ENCODE measurements at regions not wholly inside any gene's neighbourhood (a gene's known extent, or its start where the extent isn't known, plus 50 kb on each side); places are given as distances from the start of the nearest gene placed in this dataset.

DNA sequence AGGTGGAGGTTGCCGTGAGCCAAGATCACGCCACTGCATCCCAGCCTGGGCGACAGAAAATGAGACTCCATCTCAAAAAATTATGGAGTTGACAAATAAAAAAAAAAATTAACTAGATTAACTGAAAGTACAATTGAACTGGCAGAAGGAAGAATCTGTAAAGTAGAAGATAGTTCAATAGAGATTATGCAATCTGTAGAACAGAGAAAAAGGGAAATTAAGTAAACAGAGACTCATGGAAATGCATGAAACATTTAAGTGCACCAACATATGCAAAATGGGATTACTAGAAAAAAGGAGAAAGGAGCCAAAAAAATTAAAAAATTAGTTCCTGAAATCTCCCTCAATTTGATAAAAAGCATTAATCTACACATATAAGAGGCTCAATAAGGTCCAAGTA lies 188.8 kb upstream of the KHDRBS2 start:
- DNase-seq, result no peak

DNA sequence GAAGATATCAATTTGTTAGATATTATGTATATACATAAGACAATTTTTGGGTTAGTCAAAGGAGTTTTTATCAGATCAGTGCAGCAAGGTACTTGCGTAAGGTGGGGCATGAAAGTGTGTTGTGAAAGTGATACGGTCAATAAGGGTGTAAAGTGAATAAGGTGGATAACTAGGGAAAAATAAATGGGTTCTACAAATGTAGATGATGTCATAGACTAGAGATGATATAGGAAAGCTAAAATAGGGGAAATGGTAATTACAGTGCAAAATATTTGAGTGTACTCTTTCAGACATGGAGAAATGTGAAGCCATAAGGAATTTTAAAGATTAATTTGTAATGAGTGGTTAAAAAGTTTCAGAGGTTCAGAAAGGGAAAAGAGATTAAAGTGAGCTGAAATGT lies 180.6 kb upstream of the KHDRBS2 start:
- no peak for DNase-seq

DNA sequence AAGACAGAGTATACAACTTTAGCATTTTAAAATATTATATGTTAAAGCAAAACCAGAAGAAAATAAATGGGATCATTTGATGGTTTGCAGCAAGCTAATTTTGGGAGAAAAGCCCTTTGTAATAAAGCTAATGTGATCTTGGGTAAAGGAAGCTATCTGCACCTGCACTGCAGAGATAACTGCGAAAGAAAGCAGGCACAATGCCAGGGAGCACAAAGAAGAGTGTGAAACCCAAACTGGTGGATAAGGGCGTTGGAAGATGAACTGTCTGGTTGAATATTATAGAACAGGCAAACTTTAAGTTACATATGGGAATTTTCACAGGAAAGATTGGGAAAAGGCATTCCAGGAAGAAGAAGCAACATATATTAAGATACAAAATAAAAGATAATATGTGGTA lies 179.2 kb upstream of the KHDRBS2 start:
- no peak for DNase-seq

DNA sequence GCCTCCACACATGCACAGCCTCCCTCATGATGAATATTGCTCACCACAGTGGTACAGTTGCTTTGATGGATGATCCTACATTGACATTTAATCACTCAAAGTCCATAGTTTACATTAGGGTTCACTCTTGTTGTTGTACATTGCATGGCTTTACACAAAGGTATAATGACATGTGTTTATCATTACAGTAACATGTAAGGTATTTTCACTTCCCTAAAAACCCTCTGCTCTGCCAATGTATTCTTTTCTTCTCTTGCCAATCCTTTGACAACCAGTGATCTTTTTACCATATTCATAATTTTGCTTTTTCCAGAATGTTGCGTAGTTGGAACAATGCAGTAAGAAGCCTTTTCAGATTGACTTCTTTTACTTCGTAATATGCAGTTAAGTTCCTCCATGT lies 166.6 kb upstream of the KHDRBS2 start:
- DNase-seq, result no peak

DNA sequence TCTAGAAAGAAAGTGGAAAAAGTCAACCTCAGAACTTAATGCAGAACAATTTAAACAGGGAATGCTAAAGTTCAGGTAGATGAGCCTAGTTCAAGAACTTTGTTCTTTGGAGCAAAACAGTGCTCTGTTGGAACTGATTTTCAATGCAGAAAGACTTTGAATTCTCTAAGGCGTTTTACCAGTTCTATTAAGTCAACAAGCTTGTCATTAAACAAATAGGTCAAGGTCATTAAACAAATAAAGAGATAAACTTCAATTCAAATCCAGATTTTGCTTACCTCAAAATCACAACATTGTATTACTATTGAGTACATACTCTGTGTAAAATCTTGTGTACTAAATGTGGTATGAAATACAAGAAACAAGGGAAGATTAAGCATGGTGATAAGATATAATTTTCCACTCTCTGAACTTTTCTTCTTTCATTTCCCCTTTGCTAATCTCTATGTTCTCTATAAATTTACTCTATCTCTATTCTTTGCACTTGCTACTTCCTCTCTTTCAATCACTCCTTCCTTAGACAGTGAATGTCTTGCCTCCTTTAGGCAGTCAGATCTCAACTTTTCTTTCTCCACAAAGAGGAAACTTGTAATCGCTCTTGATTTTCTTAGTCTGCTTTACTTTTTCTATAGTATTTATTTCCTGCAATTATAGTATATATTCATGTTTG lies 160.8 kb upstream of the KHDRBS2 start:
- no peak for DNase-seq

DNA sequence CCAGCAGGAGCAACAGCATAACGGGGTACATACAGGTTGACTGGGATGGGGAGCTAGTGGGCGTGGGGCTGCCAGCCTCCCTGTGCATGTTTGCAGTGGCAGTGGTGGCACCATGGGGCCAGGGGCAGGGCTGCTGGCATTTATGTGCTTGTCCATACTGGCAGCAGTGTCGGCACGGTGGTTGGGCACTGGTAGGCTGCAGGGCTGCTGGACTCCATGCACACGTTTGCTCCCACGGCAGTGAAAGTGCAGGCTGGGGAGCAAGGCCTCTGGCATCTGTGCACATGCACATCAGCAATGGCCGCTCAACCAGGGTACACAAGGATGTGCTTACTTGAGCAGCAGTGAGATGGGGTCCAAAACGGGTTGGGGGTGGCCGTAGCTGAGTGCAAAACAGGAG lies 159.5 kb upstream of the KHDRBS2 start:
- no peak for DNase-seq

DNA sequence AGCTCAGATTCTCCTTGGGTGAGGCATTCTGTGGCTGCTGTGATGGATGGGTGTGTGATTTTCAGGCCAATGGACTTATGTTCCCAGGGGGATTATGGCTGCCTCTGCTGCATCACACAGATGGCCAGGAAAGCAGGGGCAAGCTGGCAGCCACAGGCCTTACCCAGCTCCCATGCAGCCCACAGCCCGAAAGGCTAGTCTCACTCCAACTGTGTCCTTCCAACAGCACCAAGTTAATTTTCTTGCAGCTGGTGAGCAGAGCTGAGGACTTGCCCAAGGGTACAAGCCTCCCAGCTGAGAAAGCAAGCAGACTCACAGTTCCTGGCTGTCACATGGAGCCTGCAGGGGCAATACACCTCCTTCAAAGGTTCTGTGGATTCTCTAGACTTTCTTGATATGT lies 155.2 kb upstream of the KHDRBS2 start:
- no peak for DNase-seq

DNA sequence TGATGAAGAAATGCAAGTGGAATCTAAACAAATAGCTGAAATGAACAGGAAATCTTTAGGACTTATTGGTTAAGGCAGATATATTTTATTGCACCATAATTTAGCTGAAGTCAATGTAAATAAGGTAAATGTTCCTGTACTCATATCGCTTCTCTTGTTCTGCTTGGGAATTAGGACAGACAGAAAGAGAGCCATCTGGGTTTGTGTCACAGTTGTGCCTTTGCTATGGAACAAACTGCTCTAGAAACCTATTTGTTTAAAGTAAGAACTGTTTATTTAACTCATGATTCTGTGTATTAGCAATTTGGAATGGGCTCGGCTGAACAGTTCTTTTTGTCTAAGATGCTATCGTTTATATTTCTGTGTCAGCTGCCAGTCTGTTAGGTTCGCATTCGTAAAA lies 143.8 kb upstream of the KHDRBS2 start:
- DNase-seq, result no peak

DNA sequence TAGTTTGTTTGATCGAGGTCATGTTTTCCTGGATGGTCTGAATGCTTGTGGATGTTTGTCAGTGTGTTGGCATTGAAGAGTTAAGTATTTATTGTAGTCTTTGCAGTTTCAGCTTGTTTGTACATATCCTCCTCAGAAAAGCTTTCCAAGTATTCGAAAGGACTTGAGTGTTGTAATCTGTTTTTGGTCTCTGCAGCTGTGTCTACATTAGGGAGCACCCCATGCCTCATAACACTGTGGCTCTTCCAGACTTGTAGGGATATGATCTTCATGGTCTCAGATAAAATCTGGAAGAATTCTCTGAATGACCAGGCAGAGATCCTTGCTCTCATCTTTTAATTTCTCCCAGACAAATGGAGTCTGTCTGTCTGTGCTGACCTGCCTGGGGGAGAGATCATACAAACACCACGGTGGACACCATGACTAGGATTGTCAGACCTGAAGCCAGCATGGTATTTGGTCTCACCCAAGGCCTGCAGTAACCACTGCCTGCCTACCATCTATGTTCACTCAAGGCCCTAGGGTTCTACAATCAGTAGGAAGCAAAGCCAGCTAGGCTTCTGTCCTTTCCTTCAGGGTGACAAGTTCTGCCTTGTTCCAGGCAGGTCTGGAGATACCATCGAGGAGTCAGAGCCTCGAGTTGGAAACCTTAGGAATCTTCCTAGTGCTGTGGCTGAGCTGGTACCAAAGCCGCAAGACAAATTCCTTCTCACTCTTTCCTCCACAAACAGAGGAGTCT lies 114.7 kb upstream of the KHDRBS2 start:
- DNase-seq, result no peak

DNA sequence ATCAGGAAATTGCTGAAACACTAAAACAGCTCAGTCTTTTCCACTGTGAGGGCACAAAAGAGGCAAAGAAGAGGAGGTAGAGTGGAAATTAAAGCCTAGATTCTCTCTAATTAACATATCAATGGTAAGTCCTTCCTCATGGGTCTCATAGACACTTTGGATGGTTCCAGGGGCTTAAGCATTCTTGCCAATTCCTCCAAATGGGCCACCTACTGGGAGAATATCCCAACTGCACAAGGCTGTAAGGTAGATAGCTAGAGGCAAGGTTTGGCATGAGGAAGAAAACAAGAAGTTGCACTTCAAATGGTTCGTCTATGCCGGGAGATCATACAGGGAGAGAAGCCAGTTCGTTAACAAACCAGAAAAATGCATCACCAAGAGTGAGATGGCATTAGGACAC lies 107.6 kb upstream of the KHDRBS2 start:
- DNase-seq, result no peak

DNA sequence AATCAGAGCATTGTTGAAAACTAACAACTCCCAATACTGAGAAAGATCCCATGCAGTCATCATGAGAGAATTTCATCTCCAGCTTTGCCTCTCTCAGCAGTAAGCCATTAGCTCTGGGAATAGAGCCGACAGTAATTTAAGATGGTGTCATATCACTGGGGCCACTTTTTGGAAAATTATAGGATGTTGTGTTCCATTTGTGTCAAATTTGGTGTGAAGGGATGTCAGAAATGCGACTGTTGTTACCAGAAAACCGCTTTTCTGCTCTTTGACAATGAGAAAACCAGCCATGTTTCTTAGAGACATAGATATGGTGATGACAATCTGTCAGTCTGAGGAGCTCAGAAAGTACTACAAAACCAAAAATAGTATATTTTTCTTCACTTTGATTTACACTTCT lies 106.3 kb upstream of the KHDRBS2 start:
- no peak for DNase-seq

DNA sequence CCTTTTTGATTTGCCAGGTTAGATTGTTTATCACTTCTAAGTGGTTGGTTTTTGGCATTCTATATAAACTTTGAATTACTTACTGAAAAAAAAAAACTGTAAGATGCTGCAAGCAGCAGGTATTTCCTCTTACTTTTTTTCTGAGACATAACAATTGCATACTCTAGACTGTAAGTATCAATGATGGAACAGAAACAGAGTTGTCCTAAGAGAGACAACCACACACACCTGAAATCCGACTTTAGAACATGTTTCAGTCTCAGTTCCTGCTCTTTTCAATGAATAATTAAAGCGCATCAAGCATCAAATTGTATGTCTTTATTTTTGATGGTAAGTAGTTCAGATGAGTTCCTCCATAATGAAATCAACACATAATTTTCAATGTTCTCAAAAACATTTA lies 105.3 kb upstream of the KHDRBS2 start:
- no peak for DNase-seq

DNA sequence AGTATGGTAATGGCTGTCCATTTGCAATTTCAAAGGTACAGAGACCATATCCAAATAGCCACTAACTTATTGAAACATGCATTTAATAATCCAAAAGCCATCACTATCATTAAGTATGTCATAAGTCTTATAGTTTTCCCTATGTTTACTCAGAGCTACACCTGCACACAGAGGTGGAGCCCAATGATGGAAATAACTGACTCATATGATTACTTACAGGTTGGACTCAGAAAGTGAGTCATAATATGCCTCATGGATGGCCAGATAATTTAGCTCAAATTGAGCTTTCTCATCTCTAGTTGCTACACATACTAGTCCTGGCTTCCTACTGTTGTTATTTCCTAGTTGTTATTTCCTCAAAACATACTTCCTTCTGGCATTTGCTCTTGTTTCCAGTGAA lies 104.4 kb upstream of the KHDRBS2 start:
- no peak for DNase-seq

DNA sequence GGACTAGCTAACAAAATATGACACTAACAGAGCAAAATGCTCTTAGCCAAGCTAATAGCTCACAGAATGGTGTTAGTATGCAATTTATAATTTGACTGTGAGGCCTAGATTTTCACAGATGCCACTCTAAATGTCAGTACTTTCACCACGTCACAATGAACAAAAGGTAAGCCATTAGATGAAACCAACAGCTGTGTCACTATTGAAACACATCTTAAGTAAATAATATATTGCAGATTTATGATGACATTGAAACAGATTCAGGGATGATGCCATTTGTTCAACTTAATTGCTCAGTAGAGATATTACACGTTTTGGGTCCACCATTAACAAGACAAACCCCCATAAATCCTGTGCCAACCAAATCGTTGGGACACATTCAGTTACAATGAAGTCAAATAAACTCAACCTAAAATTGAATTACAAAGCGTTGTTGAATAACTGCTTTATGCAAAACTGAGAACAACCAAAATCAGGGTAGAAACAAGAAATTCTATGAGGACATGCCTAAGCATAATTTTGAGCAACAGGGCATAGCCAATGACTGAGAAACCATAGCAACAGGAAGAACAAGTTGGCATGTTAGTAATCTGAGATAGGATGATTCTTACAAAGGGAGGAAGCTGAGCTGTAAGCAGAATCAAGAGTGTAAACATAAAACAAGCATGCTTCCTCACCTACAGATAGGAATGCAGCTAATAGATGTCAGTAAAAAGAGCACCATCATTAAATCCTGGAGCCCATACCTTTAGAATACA lies 85.6 kb upstream of the KHDRBS2 start:
- DNase-seq, result no peak

DNA sequence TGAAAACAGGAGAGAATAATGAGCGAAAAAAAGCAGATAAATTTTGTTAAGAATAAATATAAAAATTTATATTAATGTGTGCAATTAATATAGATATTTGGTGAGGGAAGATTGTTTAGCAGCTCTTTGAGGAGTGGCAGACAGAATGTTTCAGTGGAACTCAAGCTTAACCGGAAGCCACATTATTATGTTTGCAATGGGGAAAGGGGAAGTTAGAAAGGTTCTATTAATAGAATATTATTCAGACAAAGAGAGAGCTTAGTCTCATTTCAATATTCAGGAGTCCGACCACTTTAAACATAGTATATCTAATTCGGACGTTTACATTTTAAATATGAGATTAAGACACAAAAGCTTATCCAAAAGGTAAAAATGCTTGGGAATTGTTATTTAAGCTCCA lies 81.6 kb upstream of the KHDRBS2 start:
- no peak for DNase-seq

DNA sequence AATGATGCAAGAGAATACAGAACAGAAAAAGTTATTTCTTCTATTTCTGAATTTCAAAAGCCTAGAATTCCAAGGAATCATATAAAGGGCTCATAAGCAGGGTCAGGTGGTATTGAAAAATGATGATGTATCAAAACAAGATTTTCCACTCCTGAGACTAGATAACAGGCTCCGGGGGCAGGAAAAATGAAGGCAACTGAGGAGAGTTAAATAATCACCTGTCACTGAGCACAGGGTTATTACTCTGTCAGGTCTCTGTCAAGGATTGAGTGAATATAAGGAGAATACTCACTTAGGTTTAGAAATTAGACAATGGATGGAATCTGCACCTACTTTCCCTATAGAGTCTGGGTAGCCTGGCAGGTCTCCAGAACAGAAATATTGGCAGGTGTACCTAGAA lies 76.1 kb upstream of the KHDRBS2 start:
- DNase-seq, result no peak

DNA sequence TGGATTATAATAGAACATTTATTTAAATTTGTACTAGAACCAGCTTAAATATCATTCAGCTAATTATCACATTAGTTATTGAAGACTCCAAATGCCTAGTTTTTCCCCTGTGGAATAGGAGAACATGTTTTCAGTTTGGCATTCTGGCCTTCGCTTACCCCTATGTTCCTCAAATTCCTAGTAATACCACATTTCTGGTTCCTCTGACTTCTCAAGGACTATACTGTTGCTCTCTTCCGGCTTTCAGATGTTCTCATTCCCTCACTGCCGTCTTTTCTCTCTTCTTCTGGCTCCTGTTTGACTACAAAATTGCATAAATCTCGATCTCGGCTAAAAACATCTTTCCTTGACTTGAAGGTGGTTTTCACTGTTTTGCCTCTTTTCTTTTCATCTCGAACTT lies 71.8 kb upstream of the KHDRBS2 start:
- no peak for DNase-seq

DNA sequence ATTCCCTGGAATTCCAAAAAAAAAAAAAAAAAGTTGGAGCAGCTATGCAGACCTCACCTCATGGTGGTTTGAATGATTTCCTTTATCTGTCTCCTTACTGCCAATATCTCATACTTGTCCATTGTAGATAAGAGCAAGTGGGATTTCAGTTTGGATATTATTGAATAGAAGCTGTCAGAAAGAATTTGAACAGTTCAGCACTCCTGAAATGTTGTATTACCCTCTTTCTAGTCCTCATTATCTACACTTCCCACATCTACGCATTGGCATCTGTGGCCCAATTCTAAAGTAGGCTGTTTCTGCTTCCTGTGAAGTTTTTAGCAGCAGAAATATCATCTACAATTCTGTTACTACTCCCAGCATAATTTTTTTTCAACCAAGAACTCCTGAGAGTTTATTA lies 68.2 kb upstream of the KHDRBS2 start:
- DNase-seq, result no peak

DNA sequence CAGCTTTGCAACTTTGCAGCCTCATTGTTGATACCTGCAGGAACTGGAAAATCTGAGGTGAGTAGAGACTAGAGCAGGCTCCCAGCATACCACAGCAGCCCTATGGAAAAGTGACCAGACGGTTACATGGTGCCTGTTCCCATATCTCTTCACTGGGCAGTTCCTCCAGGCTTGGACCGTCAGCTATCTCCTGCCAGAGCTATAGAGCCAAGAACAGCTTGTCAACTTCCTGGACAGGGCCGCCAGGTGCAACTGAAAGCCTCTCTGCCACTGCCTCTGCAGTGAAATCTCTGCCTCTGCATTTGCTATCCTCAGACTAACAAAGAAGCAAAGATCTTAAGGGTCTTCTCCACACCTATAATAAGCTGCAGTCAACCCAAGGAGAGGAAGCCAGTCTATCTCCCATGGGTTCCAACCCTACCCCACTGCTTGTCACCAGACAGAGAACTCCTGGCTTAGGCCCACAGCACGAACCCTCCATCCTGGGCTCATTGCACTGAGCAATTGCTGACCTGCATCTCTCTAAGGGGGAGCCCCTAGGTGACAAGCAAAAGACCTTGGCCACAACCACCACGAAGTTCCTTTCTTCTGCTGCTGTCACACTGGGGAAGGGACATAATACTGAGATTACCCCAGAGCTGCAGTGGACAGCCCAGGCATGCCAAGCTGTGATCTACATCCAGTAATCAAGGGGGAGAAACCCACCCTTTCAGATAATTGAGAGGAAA lies 60.1 kb upstream of the KHDRBS2 start:
- no peak for DNase-seq

DNA sequence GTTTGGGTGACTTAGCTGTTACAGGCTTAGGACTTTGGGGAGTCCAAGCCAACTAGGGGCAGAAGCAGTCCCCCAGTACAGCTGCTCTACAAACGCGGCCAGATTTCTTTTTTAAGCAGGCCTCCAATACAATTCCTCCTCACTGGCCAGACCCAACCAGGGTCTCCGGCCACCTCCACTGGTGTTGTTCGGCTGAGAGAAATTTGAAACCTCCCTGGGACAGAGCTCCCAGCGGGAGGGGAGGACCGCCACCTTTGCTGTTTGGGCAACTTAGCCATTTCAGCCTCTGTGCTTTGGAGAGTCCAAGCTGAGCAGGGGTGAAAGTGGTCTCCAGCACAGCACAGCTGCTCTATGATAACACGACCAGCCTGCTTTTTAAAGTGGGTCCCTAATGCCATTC lies 59.4 kb upstream of the KHDRBS2 start:
- DNase-seq, result no peak

DNA sequence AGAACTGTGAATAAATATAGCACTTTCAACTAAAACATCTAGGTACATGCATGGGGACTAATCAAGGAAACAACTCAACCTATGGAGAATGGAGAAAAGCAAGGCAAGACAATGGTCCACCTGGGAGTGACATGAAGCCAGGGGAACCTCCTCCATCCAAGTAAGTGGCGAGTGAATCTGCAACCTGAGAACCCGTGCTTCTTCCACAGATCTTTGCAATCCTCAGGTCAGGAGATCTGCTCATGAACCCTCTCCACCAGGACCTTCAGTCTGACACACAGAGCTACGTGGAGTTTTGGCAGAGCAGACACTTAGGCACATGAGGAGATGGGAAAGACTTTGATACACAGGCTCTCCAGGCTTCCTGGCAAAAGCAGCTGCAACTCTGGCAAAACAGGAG lies 58.8 kb upstream of the KHDRBS2 start:
- DNase-seq, result no peak

DNA sequence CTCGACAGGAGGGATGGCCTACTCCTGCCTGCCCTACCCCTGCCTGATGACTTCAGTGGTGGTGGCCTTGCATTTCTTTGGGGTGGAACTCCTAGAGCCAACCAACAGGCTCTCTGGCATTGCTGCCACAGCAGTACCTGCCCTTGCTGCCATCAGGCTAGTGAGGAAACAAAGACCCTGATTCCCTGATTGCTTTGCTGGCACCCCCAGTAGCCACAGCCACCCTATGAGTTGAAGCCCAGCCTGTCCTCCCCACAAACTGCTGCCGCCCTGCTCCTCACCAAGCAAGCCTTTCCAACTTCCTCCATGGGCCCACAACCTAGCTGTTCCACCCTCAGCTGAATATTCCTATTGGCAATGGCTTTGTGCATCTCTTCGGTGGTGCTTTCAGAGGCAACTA lies 52.5 kb upstream of the KHDRBS2 start:
- no peak for DNase-seq
